PC-3 (cell line): ENCODE measurements at regions not wholly inside any gene's neighbourhood (a gene's known extent, or its start where the extent isn't known, plus 50 kb on each side); places are given as distances from the start of the nearest gene placed in this dataset.

Experiments
- ATAC-seq: fragments of 200-7000 bp; cut with Tn5 transposase; 2 replicates; pipeline ENCODE4 v1.9.1; 2020; ENCODE audit warnings: mild to moderate bottlenecking, moderate library complexity
- BruUV-seq: library from RNA; stranded (reverse); fragments of 400-500 nt; replicated peaks from 2 replicates; lab custom pipeline; 2021; lab: Mats Ljungman, UMichigan
- CTCF ChIA-PET: fragments of 300-600 bp; sonication (Branson Sonifier 250); formaldehyde crosslinking; loops from one replicate; lab custom pipeline; 2022; ENCODE audit warnings: antibody characterized with exemption; lab: Charles Lee
- POLR2A ChIA-PET: fragments of 300-600 bp; sonication (Branson Sonifier 250); formaldehyde crosslinking; loops from one replicate; lab custom pipeline; 2022; ENCODE audit warnings: antibody characterized with exemption; ENCODE audit not compliant: unreplicated experiment; lab: Charles Lee
- DNase-seq: peaks from one replicate; pipeline ENCODE4 v3.0.0-alpha.2; 2015
- H2AFZ ChIP-seq: fragments of 300-600 bp; sonication (generic); 2 replicates; pipeline ENCODE4 v1.6.0; 2016; ENCODE audit warnings: antibody characterized with exemption, low read length
- H3F3A ChIP-seq: fragments of 300-600 bp; sonication (generic); one replicate; pipeline ENCODE4 v1.6.0; 2017; ENCODE audit warnings: antibody characterized with exemption, low read length, control low read depth, mild to moderate bottlenecking; ENCODE audit not compliant: unreplicated experiment
- H3K27ac ChIP-seq: fragments of 300-600 bp; sonication (generic); 2 replicates; pipeline ENCODE4 v1.5.1; 2016; ENCODE audit warnings: mild to moderate bottlenecking, low read length
- H3K27me3 ChIP-seq: fragments of 300-600 bp; sonication (generic); 2 replicates; pipeline ENCODE4 v1.6.1; 2016; ENCODE audit warnings: low read length, mixed read lengths
- H3K36me3 ChIP-seq: fragments of 300-600 bp; sonication (generic); 2 replicates; pipeline ENCODE4 v1.6.1; 2016; ENCODE audit warnings: low read depth, mixed run types, low read length, mixed read lengths
- H3K4me1 ChIP-seq: fragments of 300-600 bp; sonication (generic); 2 replicates; pipeline ENCODE4 v1.5.1; 2016; ENCODE audit warnings: low read length; ENCODE audit not compliant: insufficient read depth
- H3K4me2 ChIP-seq: fragments of 300-600 bp; sonication (generic); 2 replicates; pipeline ENCODE4 v1.6.0; 2016; ENCODE audit warnings: low read length
- H3K4me3 ChIP-seq: fragments of 300-600 bp; sonication (generic); 2 replicates; pipeline ENCODE4 v1.5.1; 2016; ENCODE audit warnings: mild to moderate bottlenecking, low read length, mixed read lengths
- H3K79me2 ChIP-seq: fragments of 300-600 bp; sonication (generic); 2 replicates; pipeline ENCODE4 v1.6.1; 2017; ENCODE audit warnings: low read length, mixed read lengths
- H3K9ac ChIP-seq: fragments of 300-600 bp; sonication (generic); 2 replicates; pipeline ENCODE4 v1.6.0; 2016; ENCODE audit warnings: mild to moderate bottlenecking, low read length
- H3K9me2 ChIP-seq: fragments of 300-600 bp; sonication (generic); replicated peaks from 2 replicates; pipeline ENCODE4 v1.6.1; 2016; ENCODE audit warnings: mixed run types, low read length, mixed read lengths
- H3K9me3 ChIP-seq: fragments of 300-600 bp; sonication (generic); 2 replicates; pipeline ENCODE4 v1.6.1; 2016; ENCODE audit warnings: low read length, mixed read lengths
- H4K20me1 ChIP-seq: fragments of 300-600 bp; sonication (generic); 2 replicates; pipeline ENCODE4 v1.6.1; 2016; ENCODE audit warnings: low read length, mixed read lengths
- CTCF ChIP-seq: fragments of 300-600 bp; sonication (generic); conservative IDR thresholded peaks from 2 replicates; pipeline ENCODE4 v1.5.1; 2017; ENCODE audit warnings: antibody characterized with exemption, low read depth, mild to moderate bottlenecking, low read length
- EZH2 ChIP-seq: fragments of 300-600 bp; sonication (generic); IDR thresholded peaks from one replicate; pipeline ENCODE4 v1.6.1; 2017; ENCODE audit warnings: antibody characterized with exemption, mild to moderate bottlenecking, low read length; ENCODE audit not compliant: unreplicated experiment
- EZH2phosphoT487 ChIP-seq: fragments of 300-600 bp; sonication (generic); IDR thresholded peaks from 2 replicates; pipeline ENCODE4 v1.6.1; 2018; ENCODE audit warnings: mild to moderate bottlenecking, antibody characterized with exemption, low read length, borderline replicate concordance
- intact Hi-C: fragments of 100-400 bp; cut with micrococcal nuclease; formaldehyde crosslinking; loops from 2 replicates; pipeline ENCODE4 v1.9.0; 2023

DNA sequence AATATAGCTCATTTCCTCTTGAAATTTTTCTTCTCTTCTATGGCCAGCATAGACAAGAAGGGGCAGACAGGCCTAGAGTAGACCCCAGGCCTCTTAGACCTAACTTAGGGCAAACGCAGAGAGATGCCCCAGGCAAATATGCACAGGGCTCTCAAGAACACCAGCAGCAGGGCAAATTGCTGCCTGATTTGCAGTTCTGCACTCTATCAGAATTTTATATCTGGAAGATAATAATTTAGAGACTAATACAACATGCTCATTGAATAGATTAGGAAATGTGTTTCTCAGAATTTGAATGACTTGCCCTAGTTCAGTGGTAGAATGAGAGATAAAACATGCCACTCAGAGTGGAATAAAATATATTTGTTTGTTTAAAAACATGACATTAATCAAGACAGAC lies 200.4 kb upstream of the ADGRL2 start:
- TF ChIP-seq EZH2phosphoT487: no peak
- TF ChIP-seq CTCF: no peak
- TF ChIP-seq EZH2: no peak
- Histone ChIP-seq H3K4me2 (no peak overlapping the region), H3K79me2 (no peaks in the 10 kb centered on the region), H3K9ac (no peak overlapping the region), H3K36me3 (no peaks in the 10 kb centered on the region), H3F3A (no peaks in the 10 kb centered on the region), H3K9me2 (no peaks in the 10 kb centered on the region), H2AFZ (no peak overlapping the region), H3K9me3 (no peaks in the 10 kb centered on the region), H3K4me3 (no peak overlapping the region), H4K20me1 (no peaks in the 10 kb centered on the region), H3K27ac (no peak overlapping the region), H3K27me3 (peaks cover 25% of the 10 kb centered on the region), H3K4me1 (no peaks in the 10 kb centered on the region)
- POLR2A ChIA-PET: no interaction called here
- CTCF ChIA-PET: no interaction called here
- DNase-seq (no peak), ATAC-seq (no peak)
- BruUV-seq: no TSS peak
- intact Hi-C loops: no loop called here

GRCh38 chr1:81598623-81599022 lies 202.1 kb upstream of the ADGRL2 start:
- Histone ChIP-seq H3K27me3 (peaks cover 36% of the 10 kb centered on the region), H3K4me3 (no peak overlapping the region), H3K9me2 (no peaks in the 10 kb centered on the region), H3K9ac (no peak overlapping the region), H3K9me3 (no peaks in the 10 kb centered on the region), H2AFZ (no peak overlapping the region), H3K4me1 (no peaks in the 10 kb centered on the region), H3K36me3 (no peaks in the 10 kb centered on the region), H3F3A (no peaks in the 10 kb centered on the region), H3K4me2 (no peak overlapping the region), H4K20me1 (no peaks in the 10 kb centered on the region), H3K27ac (no peak overlapping the region), H3K79me2 (no peaks in the 10 kb centered on the region)
- POLR2A ChIA-PET: no interaction called here
- TF ChIP-seq EZH2 (no peak), CTCF (no peak), EZH2phosphoT487 (no peak)
- intact Hi-C loops: no loop called here
- CTCF ChIA-PET: no interaction called here
- no peak for ATAC-seq
- no peak for DNase-seq
- no TSS peak for BruUV-seq

DNA sequence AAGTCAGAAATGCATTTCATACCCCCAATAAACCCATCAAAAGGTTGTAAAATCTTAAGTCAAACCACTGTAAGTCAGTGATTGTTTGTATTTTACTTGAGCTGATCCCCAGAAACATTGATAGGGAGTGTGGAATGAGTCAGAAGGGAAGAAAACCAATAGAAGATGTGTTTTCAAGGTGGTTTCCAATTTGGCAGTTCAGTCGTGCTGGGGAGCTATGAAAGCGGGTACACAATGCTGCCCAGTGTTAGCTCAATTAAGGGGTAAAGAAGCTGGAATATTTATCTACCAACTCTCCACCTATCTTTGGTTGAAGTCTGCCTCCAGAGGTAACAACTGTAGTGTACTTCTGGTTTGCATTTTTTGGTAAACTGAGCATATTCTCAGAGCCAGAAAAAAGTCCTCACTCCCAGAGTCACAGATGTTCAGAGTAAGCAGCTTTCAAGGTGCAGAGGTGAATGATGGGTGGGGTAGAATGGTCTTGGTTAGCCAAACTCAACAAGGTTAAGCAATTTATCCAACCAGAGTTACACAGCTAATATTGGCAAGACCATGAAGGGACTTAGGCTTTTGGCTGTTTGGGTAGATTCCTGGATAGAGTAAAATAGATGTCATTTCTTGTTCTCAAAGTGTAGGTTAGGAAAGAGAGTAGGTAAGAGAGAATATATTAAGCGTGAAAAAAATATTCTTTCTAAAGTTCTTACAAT lies 202.9 kb upstream of the ADGRL2 start:
- ChIA-PET POLR2A (no interaction called here), CTCF (no interaction called here)
- H3K9me3 ChIP-seq: no peaks in the 10 kb centered on the region
- no peak overlapping the region for H3K27ac ChIP-seq
- no peaks in the 10 kb centered on the region for H3K36me3 ChIP-seq
- H3K9ac ChIP-seq: no peak overlapping the region
- H2AFZ ChIP-seq: no peak overlapping the region
- H3K79me2 ChIP-seq: no peaks in the 10 kb centered on the region
- intact Hi-C loops: no loop called here
- no peak overlapping the region for H3K4me2 ChIP-seq
- peaks cover 43% of the 10 kb centered on the region for H3K27me3 ChIP-seq
- H3F3A ChIP-seq: no peaks in the 10 kb centered on the region
- H3K9me2 ChIP-seq: no peaks in the 10 kb centered on the region
- DNase-seq: no peak
- ATAC-seq: no peak
- H3K4me1 ChIP-seq: no peaks in the 10 kb centered on the region
- BruUV-seq: no TSS peak
- TF ChIP-seq EZH2phosphoT487: no peak
- TF ChIP-seq EZH2: no peak
- TF ChIP-seq CTCF: no peak
- no peaks in the 10 kb centered on the region for H4K20me1 ChIP-seq
- no peak overlapping the region for H3K4me3 ChIP-seq
